Colon (tissue), 2 donors: ENCODE measurements at regions not wholly inside any gene's neighbourhood (a gene's known extent, or its start where the extent isn't known, plus 50 kb on each side); places are given as distances from the start of the nearest gene placed in this dataset.
"Not testable (repeated sequence)": the region's sequence is repeated elsewhere in the genome, so short reads cannot be mapped to it uniquely, and the experiment has no call there.

Experiments
- FAIRE-seq: peaks from 2 replicates; lab custom pipeline; 2012; peaks lifted over from hg19 to GRCh38; lab: Jason Lieb, UNC
- donor health status: control.
- donor health status: control.

GRCh38 chr7:156383526-156383925, 257.0 kb upstream of the RNF32 start:
- FAIRE-seq = no peak

- FAIRE-seq = no peak
These were observed 260.3 kb upstream of the RNF32 start for GRCh38 chr7:156380261-156380660.

DNA sequence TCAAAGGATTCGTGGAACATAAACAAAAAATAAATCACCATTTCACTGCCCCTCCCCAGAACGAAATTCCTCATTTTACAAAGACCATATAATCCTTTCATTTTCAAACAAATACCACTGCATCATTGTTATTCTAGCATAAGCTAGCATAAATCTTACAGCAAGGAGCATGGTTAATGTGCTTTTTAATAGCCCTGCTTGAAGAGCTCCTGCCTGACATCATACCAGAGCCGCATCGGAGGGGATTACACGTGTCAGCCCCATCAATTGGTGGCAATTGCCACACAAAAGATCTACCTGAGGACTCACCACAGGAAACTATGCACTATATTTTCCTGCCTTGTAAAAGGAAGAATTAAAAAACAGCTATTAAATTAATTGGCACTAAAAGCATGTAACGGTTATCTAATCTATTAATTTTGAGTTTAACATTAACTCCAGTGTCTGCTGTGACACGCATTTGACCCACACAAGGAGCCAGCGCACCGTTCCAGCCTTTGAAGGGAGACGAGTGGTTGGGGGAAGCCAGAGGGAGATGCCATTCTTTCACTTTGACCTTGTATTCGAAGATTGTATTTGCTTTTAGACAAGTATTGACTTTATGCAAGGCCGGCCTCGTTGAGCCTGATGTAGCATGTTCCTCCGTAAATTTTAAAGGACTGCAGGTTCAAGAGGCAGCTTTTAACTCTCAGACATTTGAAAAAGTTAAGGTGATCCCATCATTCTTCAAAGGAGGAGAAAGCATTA, 261.1 kb upstream of the RNF32 start:
- FAIRE-seq = no peak

- FAIRE-seq = no peak
These were observed 261.8 kb upstream of the RNF32 start for GRCh38 chr7:156378806-156379205.

GRCh38 chr7:156376317-156376716, 264.3 kb upstream of the RNF32 start:
- no peak for FAIRE-seq

DNA sequence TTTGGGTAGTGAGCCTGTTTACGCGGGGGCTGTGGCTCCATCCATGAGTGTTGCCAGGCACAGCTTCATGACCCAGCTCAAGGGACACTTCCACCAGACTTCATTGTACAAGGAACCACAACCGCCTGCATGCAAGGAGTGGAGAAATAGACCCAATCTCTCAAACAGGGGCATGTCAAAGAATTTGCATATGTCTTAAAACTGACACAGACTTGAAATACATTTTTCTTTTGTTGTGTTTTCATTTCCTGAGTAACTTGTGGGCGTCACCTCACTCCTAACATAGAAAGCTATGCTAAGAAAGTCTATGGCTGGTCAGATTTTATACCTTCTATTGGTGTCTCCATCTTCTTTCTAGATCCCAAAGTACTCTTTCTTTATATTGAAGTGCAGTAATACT, 266.2 kb upstream of the RNF32 start:
- FAIRE-seq = no peak

GRCh38 chr7:156369929-156370328, 270.6 kb upstream of the RNF32 start:
- FAIRE-seq = not testable (repeated sequence)

GRCh38 chr7:156368053-156368843, 272.3 kb upstream of the RNF32 start:
- no peak for FAIRE-seq

- FAIRE-seq = no peak
These were observed 276.8 kb upstream of the RNF32 start for GRCh38 chr7:156363751-156364150.

DNA sequence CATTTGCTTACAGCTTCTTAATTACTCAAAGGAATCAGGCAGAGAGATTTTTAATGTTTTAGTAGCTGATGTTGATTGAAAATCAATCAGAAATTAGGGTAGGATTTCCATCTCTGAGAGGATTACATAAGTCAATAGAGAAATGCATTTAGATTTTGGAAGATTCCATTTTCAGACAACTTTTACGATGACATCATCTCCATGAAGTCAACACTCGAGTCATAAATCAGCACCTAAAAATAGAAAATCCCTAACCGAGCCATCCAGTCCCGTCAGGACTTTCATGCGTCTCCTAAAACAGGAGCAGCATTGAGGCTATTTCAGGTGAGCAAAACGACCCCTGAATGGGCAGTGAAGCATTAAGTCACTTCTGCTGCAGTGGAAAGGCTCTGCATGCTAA, 279.7 kb upstream of the RNF32 start:
- no peak for FAIRE-seq

- FAIRE-seq = no peak
These were observed 284.0 kb upstream of the RNF32 start for GRCh38 chr7:156356551-156356950.

DNA sequence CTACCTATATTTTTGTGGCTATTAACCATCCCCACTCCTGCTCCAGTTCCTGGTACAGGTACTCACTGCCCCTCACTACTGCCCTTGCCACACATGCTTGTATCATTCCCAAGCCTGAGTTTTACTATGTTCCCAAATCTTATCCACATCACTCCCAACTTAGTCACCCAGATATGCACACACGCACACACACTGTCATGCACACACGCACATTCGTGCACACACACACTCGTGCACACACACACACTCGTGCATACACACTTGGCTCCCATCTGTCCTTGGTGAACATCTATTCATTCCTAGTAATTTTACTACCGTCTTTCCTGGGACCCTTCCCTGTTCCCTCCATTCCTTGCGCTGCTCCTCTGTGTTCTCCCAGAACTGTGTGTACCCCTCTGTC, 287.2 kb upstream of the RNF32 start:
- no peak for FAIRE-seq

GRCh38 chr7:156347703-156348248, 292.8 kb upstream of the RNF32 start:
- FAIRE-seq = not testable (repeated sequence)

DNA sequence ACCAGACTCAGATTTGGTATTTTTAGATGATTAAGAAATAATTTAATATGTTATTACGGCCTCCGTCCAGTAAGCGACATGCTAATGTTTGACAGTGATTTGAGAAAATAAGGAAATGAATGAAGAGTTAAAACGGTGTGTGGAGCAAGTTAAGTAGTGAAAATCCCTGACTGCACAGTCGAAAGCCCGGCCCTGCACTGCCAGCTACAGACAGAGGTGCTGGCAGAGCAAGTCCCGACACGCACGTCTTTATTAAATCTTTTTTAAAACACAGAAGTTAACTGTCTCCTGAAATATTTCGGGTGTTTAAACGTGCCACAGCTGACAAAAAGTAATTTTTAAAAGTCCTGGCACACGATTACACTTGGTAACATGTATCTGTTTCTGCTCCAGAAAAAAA, 293.4 kb upstream of the RNF32 start:
- no peak for FAIRE-seq

DNA sequence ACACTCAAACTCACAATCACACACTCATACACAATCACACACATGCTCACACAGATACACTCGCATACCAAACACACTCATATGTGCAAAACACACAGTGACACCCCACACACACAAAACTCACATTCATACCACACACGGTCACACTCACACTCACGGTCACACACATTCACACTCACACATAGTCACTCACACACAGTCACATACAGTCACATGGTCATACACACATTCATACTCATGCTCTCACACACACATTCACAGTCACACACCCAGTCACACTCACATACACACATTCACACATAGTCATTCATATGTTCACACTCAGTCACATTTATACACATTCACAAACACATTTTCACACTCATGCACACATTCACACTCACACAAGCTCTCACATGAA, 296.0 kb upstream of the RNF32 start:
- no peak for FAIRE-seq

- FAIRE-seq = no peak
These were observed 305.9 kb upstream of the RNF32 start for GRCh38 chr7:156334636-156335035.

- no peak for FAIRE-seq
These were observed 312.7 kb upstream of the RNF32 start for GRCh38 chr7:156327916-156328315.

- FAIRE-seq = no peak
These were observed 313.1 kb upstream of the RNF32 start for GRCh38 chr7:156327474-156327873.

GRCh38 chr7:156324201-156324600, 316.4 kb upstream of the RNF32 start:
- FAIRE-seq = no peak

DNA sequence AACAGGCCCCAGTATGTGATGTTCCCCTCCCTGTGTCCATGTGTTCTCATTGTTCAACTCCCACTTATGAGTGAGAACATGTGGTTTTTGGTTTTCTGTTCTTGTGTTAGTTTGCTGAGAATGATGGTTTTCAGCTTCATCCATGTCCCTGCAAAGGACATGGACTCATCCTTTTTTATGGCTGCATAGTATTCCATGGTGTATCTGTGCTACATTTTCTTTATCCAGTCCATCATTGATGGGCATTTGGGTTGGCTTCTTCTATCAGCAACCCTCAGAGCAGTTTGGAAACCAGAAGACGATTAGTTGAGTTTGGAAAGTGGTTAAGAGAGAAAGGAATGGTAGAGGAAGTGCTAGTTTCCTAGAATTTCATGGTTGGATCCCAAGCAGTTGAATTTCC, 319.1 kb upstream of the RNF32 start:
- FAIRE-seq = not testable (repeated sequence)

- FAIRE-seq = no peak
These were observed 321.6 kb upstream of the RNF32 start for GRCh38 chr7:156318926-156319325.

GRCh38 chr7:156318426-156318825, 322.1 kb upstream of the RNF32 start:
- no peak for FAIRE-seq

- no peak for FAIRE-seq
These were observed 331.5 kb upstream of the RNF32 start for GRCh38 chr7:156309016-156309620.
